HEK293 (cell line): ENCODE measurements at regions not wholly inside any gene's neighbourhood (a gene's known extent, or its start where the extent isn't known, plus 50 kb on each side); places are given as distances from the start of the nearest gene placed in this dataset.
A peak's percentile ranks its signal among the peaks of the same experiment; 100 is the strongest.
"Not testable (repeated sequence)": the region's sequence is repeated elsewhere in the genome, so short reads cannot be mapped to it uniquely, and the experiment has no call there.

Source experiments
- CTCF ChIA-PET: fragments of 350-600 bp; formaldehyde crosslinking; extraction: SDS; loops from one replicate; lab custom pipeline; 2021; ENCODE audit warnings: antibody characterized with exemption; lab: Yijun Ruan, JAX
- POLR2A ChIA-PET: fragments of 300-600 bp; formaldehyde crosslinking; extraction: SDS; loops from one replicate; lab custom pipeline; 2020; ENCODE audit warnings: antibody characterized with exemption, inconsistent platforms; lab: Yijun Ruan, JAX
- H3K27ac ChIP-seq: fragments of 200-500 bp; sonication (Bioruptor generic); 2 replicates; pipeline ENCODE4 v1.5.1; 2014; ENCODE audit warnings: low read depth, low read length, control low read depth, inconsistent platforms; ENCODE audit errors: extremely low read depth
- H3K36me3 ChIP-seq, 2 experiments: fragments of 200-500 bp in 1 of 2; sonication (Bioruptor generic) in 1 of 2; 1 replicate in 1 of 2; 2 replicates in 1 of 2; pipeline ENCODE4 v1.5.1; 2014 to 2017; ENCODE audit warnings: inconsistent platforms in 2 of 2, low read length in 2 of 2; ENCODE audit not compliant: control insufficient read depth in 2 of 2, insufficient read depth in 1 of 2
- H3K4me1 ChIP-seq: fragments of 200-500 bp; sonication (Bioruptor generic); 2 replicates; pipeline ENCODE4 v1.5.1; 2014; ENCODE audit warnings: mild to moderate bottlenecking, low read length, inconsistent platforms; ENCODE audit not compliant: control insufficient read depth, insufficient read depth
- H3K4me3 ChIP-seq: 2 replicates; pipeline ENCODE4 v1.5.1; 2011; ENCODE audit warnings: low read depth, mild to moderate bottlenecking, control low read depth, low read length, moderate library complexity
- H3K9me3 ChIP-seq: fragments of 200-500 bp; sonication (Bioruptor generic); 2 replicates; pipeline ENCODE4 v1.5.1; 2014; ENCODE audit warnings: low read depth, low read length, inconsistent platforms; ENCODE audit not compliant: control insufficient read depth, insufficient read depth
- GLI4 ChIP-seq: fragments of 450-650 bp; formaldehyde crosslinking; IDR thresholded peaks from 2 replicates; pipeline ENCODE4 v1.5.1; 2016; ENCODE audit warnings: missing biosample characterization, missing genetic modification characterization
- KLF1 ChIP-seq: fragments of 450-650 bp; formaldehyde crosslinking; IDR thresholded peaks from 2 replicates; pipeline ENCODE4 v1.5.1; 2016; ENCODE audit warnings: missing biosample characterization, missing genetic modification characterization
- SETDB1 ChIP-seq: IDR thresholded peaks from one replicate; pipeline ENCODE4 v1.6.1; 2017; ENCODE audit warnings: mild to moderate bottlenecking, low read length, moderate library complexity, mixed read lengths; ENCODE audit not compliant: insufficient read length
- SP7 ChIP-seq: fragments of 450-650 bp; formaldehyde crosslinking; IDR thresholded peaks from 2 replicates; pipeline ENCODE4 v1.5.1; 2016; ENCODE audit warnings: missing biosample characterization, missing genetic modification characterization
- TCF7L2 ChIP-seq: IDR thresholded peaks from 2 replicates; pipeline ENCODE4 v1.6.1; 2011; ENCODE audit warnings: low read depth, mild to moderate bottlenecking, inconsistent platforms, low read length, moderate library complexity, borderline replicate concordance
- YY2 ChIP-seq: fragments of 450-650 bp; formaldehyde crosslinking; IDR thresholded peaks from 2 replicates; pipeline ENCODE4 v1.5.1; 2016; ENCODE audit warnings: missing biosample characterization, missing genetic modification characterization
- ZNF112 ChIP-seq: fragments of 450-650 bp; formaldehyde crosslinking; IDR thresholded peaks from 2 replicates; pipeline ENCODE4 v1.5.0; 2017; ENCODE audit warnings: missing biosample characterization, missing genetic modification characterization
- ZNF19 ChIP-seq: fragments of 450-650 bp; formaldehyde crosslinking; IDR thresholded peaks from 2 replicates; pipeline ENCODE4; 2016; ENCODE audit warnings: missing biosample characterization, missing genetic modification characterization, low read depth
- ZNF2 ChIP-seq: fragments of 450-650 bp; formaldehyde crosslinking; IDR thresholded peaks from 2 replicates; pipeline ENCODE4 v1.5.1; 2016; ENCODE audit warnings: missing biosample characterization, missing genetic modification characterization
- ZNF223 ChIP-seq: fragments of 450-650 bp; formaldehyde crosslinking; IDR thresholded peaks from 2 replicates; pipeline ENCODE4 v1.5.1; 2016; ENCODE audit warnings: missing biosample characterization, missing genetic modification characterization
- ZNF24 ChIP-seq: fragments of 450-650 bp; formaldehyde crosslinking; IDR thresholded peaks from 2 replicates; pipeline ENCODE4 v1.5.1; 2016; ENCODE audit warnings: missing biosample characterization, missing genetic modification characterization
- ZNF394 ChIP-seq: fragments of 450-650 bp; formaldehyde crosslinking; IDR thresholded peaks from 2 replicates; pipeline ENCODE4 v1.5.1; 2016; ENCODE audit warnings: missing biosample characterization, missing genetic modification characterization, mild to moderate bottlenecking, moderate library complexity, borderline replicate concordance
- ZNF585B ChIP-seq: fragments of 450-650 bp; formaldehyde crosslinking; IDR thresholded peaks from 2 replicates; pipeline ENCODE4 v1.5.1; 2016; ENCODE audit warnings: missing biosample characterization, missing genetic modification characterization
- ZNF660 ChIP-seq: fragments of 450-650 bp; IDR thresholded peaks from 2 replicates; pipeline ENCODE4 v1.5.1; 2018; ENCODE audit warnings: missing biosample characterization, mild to moderate bottlenecking, missing genetic modification characterization
- ZNF707 ChIP-seq: fragments of 450-650 bp; formaldehyde crosslinking; IDR thresholded peaks from 2 replicates; pipeline ENCODE4 v1.5.1; 2016; ENCODE audit warnings: missing biosample characterization, missing genetic modification characterization
- ZSCAN23 ChIP-seq: fragments of 450-650 bp; formaldehyde crosslinking; IDR thresholded peaks from 2 replicates; pipeline ENCODE4 v1.5.1; 2016; ENCODE audit warnings: missing biosample characterization, missing genetic modification characterization
- TF ChIP-seq, protein P1 (sequence below): fragments of 450-650 bp; formaldehyde crosslinking; IDR thresholded peaks from 2 replicates; pipeline ENCODE4 v1.5.1; 2016; ENCODE audit warnings: missing biosample characterization, missing genetic modification characterization
- TF ChIP-seq, protein P2 (sequence below): fragments of 450-650 bp; formaldehyde crosslinking; IDR thresholded peaks from 2 replicates; pipeline ENCODE4 v1.5.1; 2016; ENCODE audit warnings: missing biosample characterization, missing genetic modification characterization, borderline replicate concordance
- TF ChIP-seq, protein P3 (sequence below): fragments of 450-650 bp; formaldehyde crosslinking; IDR thresholded peaks from 2 replicates; pipeline ENCODE4 v1.5.1; 2016; ENCODE audit warnings: missing biosample characterization, missing genetic modification characterization
- TF ChIP-seq, protein P4 (sequence below): fragments of 450-650 bp; formaldehyde crosslinking; IDR thresholded peaks from 2 replicates; pipeline ENCODE4 v1.5.1; 2017; ENCODE audit warnings: missing biosample characterization, mild to moderate bottlenecking, missing genetic modification characterization, moderate library complexity

DNA sequence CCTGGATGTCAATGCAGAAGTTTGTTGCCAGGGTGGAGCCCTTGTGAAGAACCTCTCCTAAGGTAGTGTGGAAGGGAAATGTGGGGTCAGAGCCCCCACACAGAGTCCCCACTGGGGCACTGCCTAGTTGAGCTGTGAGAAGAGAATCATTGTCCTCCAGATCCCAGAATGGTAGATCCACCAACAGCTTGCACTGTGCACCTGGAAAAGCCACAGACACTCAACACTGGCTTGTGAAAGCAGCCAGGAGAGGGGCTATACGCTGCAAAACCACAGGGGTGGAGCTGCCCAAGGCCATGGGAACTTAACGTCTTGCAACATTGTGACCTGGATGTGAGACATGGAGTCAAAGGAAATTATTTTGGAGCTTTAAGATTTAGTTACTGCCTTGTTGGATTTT, 55.2 kb upstream of the ADAMTS2 start:
- H3K4me3 ChIP-seq, H3K4me1 ChIP-seq, H3K27ac ChIP-seq, POLR2A ChIA-PET, H3K36me3 ChIP-seq, H3K9me3 ChIP-seq, CTCF ChIA-PET: not testable (repeated sequence)
- peak; percentile 48 for TF ChIP-seq SETDB1

DNA sequence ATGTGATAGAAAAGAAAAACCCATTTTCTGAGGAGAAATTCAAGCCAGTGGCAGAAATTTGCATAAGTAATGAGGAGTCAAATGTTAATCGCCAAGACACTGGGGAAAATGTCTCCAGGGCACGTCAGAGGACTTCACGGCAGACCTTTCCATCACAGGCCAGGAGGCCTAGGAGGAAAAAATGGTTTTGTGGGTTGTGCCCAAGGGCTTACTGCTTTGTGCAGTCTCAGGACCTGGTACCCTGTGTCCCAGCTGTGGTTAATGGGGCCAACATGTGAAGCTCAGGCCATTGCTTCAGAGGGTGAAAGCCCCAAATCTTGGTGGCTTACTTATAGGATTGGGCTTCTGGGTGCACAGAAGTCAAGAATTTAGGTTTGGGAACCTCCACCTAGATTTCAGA, 54.8 kb upstream of the ADAMTS2 start:
- ChIA-PET CTCF (no interaction called here), POLR2A (no interaction called here)
- peak; percentile 97 for TF ChIP-seq ZNF585B (tag by site-specific recombination)
- TF ChIP-seq ZNF19 (tag by site-specific recombination) = no peak
- no peak for TF ChIP-seq TCF7L2
- TF ChIP-seq ZNF112 = no peak
- no peak for TF ChIP-seq YY2 (tag by site-specific recombination)
- peak; percentile 75 for TF ChIP-seq SETDB1
- Histone ChIP-seq H3K36me3 (no peaks in the 10 kb centered on the region), H3K4me3 (no peak overlapping the region), H3K4me1 (no peaks in the 10 kb centered on the region), H3K9me3 (no peaks in the 10 kb centered on the region), H3K27ac (no peak overlapping the region)

DNA sequence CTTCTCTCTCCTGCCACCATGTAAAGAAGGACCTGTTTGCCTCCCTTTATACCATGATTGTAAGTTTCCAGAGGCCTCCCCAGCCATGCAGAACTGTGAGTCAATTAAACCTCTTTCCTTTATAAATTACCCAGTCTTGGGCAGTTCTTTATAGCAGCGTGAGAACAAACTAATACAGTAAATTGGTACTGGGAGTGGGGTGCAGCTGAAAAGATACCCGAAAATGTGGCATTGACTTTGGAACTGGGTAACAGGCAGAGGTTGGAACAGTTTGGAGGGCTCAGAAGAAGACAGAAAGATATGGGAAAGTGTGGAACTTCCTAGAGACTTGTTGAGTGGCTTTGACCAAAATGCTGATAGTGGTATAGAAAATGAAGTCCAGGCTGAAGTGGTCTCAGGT, 54.1 kb upstream of the ADAMTS2 start:
- H3K36me3 ChIP-seq, H3K4me1 ChIP-seq, CTCF ChIA-PET, H3K27ac ChIP-seq: not testable (repeated sequence)
- TF ChIP-seq ZNF707 (tag by site-specific recombination) = peak; percentile 95
- TF ChIP-seq, all 188 proteins: peak for 1; not testable (repeated sequence) for 187
- POLR2A ChIA-PET, H3K9me3 ChIP-seq, H3K4me3 ChIP-seq: not testable (repeated sequence)

DNA sequence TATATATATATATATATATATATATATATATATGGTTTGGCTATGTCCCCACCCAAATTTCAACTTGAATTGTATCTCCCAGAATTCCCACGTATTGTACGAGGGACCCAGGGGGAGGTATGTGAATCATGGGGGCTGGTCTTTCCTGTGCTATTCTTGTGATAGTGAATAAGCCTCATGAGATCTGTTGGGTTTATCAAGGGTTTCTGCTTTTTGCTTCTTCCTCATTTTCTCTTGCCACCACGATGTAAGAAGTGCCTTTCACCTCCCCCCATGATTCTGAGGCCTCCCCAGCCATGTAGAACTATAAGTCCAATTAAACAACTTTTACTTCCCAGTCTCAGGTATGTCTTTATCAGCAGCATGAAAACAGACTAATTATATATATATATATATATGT, 52.3 kb upstream of the ADAMTS2 start:
- ChIA-PET CTCF (no interaction called here), POLR2A (no interaction called here)
- Histone ChIP-seq H3K9me3 (no peaks in the 10 kb centered on the region), H3K36me3 (no peaks in the 10 kb centered on the region), H3K27ac (no peak overlapping the region), H3K4me1 (no peaks in the 10 kb centered on the region), H3K4me3 (no peak overlapping the region)
- TF ChIP-seq, protein P1, sequence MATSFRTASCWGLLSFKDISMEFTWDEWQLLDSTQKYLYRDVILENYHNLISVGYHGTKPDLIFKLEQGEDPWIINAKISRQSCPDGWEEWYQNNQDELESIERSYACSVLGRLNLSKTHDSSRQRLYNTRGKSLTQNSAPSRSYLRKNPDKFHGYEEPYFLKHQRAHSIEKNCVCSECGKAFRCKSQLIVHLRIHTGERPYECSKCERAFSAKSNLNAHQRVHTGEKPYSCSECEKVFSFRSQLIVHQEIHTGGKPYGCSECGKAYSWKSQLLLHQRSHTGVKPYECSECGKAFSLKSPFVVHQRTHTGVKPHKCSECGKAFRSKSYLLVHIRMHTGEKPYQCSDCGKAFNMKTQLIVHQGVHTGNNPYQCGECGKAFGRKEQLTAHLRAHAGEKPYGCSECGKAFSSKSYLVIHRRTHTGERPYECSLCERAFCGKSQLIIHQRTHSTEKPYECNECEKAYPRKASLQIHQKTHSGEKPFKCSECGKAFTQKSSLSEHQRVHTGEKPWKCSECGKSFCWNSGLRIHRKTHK (tag by site-specific recombination) = no peak
- TF ChIP-seq ZNF223 (tag by site-specific recombination) (no peak), SETDB1 (no peak), ZNF2 (no peak), KLF1 (tag by site-specific recombination) (no peak), ZNF24 (no peak), ZNF394 (tag by site-specific recombination) (no peak), SP7 (tag by site-specific recombination) (no peak), ZSCAN23 (tag by site-specific recombination) (no peak), ZNF660 (tag by site-specific recombination) (no peak), GLI4 (tag by site-specific recombination) (no peak)
- TF ChIP-seq, protein P2, sequence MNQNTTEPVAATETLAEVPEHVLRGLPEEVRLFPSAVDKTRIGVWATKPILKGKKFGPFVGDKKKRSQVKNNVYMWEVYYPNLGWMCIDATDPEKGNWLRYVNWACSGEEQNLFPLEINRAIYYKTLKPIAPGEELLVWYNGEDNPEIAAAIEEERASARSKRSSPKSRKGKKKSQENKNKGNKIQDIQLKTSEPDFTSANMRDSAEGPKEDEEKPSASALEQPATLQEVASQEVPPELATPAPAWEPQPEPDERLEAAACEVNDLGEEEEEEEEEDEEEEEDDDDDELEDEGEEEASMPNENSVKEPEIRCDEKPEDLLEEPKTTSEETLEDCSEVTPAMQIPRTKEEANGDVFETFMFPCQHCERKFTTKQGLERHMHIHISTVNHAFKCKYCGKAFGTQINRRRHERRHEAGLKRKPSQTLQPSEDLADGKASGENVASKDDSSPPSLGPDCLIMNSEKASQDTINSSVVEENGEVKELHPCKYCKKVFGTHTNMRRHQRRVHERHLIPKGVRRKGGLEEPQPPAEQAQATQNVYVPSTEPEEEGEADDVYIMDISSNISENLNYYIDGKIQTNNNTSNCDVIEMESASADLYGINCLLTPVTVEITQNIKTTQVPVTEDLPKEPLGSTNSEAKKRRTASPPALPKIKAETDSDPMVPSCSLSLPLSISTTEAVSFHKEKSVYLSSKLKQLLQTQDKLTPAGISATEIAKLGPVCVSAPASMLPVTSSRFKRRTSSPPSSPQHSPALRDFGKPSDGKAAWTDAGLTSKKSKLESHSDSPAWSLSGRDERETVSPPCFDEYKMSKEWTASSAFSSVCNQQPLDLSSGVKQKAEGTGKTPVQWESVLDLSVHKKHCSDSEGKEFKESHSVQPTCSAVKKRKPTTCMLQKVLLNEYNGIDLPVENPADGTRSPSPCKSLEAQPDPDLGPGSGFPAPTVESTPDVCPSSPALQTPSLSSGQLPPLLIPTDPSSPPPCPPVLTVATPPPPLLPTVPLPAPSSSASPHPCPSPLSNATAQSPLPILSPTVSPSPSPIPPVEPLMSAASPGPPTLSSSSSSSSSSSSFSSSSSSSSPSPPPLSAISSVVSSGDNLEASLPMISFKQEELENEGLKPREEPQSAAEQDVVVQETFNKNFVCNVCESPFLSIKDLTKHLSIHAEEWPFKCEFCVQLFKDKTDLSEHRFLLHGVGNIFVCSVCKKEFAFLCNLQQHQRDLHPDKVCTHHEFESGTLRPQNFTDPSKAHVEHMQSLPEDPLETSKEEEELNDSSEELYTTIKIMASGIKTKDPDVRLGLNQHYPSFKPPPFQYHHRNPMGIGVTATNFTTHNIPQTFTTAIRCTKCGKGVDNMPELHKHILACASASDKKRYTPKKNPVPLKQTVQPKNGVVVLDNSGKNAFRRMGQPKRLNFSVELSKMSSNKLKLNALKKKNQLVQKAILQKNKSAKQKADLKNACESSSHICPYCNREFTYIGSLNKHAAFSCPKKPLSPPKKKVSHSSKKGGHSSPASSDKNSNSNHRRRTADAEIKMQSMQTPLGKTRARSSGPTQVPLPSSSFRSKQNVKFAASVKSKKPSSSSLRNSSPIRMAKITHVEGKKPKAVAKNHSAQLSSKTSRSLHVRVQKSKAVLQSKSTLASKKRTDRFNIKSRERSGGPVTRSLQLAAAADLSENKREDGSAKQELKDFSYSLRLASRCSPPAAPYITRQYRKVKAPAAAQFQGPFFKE = no peak
- TF ChIP-seq, protein P3, sequence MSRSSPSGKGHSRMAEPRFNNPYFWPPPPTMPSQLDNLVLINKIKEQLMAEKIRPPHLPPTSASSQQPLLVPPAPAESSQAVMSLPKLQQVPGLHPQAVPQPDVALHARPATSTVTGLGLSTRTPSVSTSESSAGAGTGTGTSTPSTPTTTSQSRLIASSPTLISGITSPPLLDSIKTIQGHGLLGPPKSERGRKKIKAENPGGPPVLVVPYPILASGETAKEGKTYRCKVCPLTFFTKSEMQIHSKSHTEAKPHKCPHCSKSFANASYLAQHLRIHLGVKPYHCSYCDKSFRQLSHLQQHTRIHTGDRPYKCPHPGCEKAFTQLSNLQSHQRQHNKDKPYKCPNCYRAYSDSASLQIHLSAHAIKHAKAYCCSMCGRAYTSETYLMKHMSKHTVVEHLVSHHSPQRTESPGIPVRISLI (tag by site-specific recombination) = no peak
- TF ChIP-seq, protein P4, sequence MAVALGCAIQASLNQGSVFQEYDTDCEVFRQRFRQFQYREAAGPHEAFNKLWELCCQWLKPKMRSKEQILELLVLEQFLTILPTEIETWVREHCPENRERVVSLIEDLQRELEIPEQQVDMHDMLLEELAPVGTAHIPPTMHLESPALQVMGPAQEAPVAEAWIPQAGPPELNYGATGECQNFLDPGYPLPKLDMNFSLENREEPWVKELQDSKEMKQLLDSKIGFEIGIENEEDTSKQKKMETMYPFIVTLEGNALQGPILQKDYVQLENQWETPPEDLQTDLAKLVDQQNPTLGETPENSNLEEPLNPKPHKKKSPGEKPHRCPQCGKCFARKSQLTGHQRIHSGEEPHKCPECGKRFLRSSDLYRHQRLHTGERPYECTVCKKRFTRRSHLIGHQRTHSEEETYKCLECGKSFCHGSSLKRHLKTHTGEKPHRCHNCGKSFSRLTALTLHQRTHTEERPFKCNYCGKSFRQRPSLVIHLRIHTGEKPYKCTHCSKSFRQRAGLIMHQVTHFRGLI (tag by site-specific recombination) = no peak
